Tibial nerve (tissue), 3 donors: ENCODE measurements at regions not wholly inside any gene's neighbourhood (a gene's known extent, or its start where the extent isn't known, plus 50 kb on each side); places are given as distances from the start of the nearest gene placed in this dataset.

Source experiments
- CTCF ChIP-seq, 5 experiments: fragments of 200-600 bp in 3 of 5; fragments of 450-650 bp in 2 of 5; sonication (generic) in 3 of 5; IDR thresholded peaks; one replicate each; pipeline ENCODE4 v1.5.1; 2016 to 2019; ENCODE audit warnings: antibody characterized with exemption in 5 of 5, mild to moderate bottlenecking in 3 of 5, moderate library complexity in 2 of 5
- POLR2A ChIP-seq, 2 donors: fragments of 450-650 bp; IDR thresholded peaks; one replicate each; pipeline ENCODE4 v1.6.1; 2017; ENCODE audit warnings: antibody characterized with exemption in 2 of 2, mild to moderate bottlenecking in 2 of 2, moderate library complexity in 2 of 2

DNA sequence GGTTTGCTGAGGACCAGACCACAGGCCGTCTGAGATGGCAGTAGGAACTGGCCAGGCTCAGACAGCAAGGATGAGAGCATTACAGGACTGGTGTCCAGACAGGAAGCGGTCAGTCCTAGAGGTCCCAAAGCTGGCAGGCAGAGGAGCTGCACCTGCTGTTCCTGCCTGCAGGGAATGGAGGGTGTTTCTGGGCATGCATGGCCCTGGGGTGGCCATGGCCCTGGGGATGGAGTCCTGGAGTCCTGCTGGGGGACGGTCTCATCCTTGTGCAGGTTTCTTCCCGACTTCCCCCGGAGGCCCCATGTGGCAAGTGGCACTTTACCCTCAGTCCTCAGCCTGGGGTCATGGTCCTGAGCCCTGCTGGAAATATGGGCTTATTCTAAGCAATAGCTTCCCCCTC lies 274.9 kb upstream of the ADARB2 start:
- TF ChIP-seq CTCF (IDR thresholded peaks at IDR 0.05) (no peak), POLR2A (IDR thresholded peaks at IDR 0.05) (no peak)
